HG03571 (cell line): ENCODE measurements at regions not wholly inside any gene's neighbourhood (a gene's known extent, or its start where the extent isn't known, plus 50 kb on each side); places are given as distances from the start of the nearest gene placed in this dataset.
"Not testable (repeated sequence)": the region's sequence is repeated elsewhere in the genome, so short reads cannot be mapped to it uniquely, and the experiment has no call there.

ENCODE experiments used
- ATAC-seq: cut with Tn5 transposase; IDR thresholded peaks from one replicate; pipeline ENCODE4 v1.9.1; 2021; ENCODE audit not compliant: unreplicated experiment

DNA sequence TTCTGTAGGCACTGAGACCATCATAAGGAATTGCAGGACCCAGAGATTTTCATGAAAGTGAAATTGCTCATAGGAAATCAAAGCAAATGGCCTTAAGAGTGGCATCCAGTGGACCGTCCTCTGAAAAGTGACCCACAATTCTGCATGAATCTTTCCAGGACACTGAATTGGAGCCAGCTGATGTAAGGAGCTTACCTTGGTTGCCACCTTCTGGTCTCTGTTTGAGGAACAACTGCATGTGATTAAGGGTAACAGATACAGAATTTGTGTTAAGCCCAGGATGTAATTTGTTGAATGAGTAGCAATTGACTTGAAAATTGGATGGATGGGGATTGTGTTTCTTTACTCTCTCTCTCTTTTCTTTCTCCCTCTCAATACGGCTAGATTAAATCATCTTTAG lies 49.9 kb upstream of the GAS1 start:
- ATAC-seq = no peak

- no peak for ATAC-seq
Observed at GRCh38 chr9:86997951-86998350, 50.6 kb upstream of the GAS1 start.

DNA sequence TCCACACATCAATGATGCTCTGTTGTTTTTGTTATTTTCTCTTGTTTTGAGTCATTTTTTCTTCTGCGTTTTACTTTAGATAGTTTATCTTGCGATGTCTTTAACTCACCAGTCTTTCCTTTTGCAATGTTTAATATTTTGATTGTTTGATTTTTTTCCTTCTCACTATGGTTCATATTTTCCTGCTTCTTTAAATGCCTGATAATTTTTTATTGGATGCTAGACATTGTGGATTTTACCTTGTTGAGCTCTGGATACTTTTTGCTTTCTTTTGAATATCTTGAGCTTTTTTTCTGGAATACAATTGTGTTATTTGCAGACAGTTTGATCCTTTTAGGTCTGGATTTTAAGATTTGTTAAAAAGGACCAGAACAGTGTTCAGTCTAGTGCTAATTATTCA lies 55.2 kb upstream of the GAS1 start:
- ATAC-seq = no peak

- ATAC-seq = no peak
Observed at GRCh38 chr9:87004016-87004415, 56.7 kb upstream of the GAS1 start.

- ATAC-seq = no peak
Observed at GRCh38 chr9:87006956-87007355, 59.6 kb upstream of the GAS1 start.

GRCh38 chr9:87007711-87008366 lies 60.5 kb upstream of the GAS1 start:
- no peak for ATAC-seq

DNA sequence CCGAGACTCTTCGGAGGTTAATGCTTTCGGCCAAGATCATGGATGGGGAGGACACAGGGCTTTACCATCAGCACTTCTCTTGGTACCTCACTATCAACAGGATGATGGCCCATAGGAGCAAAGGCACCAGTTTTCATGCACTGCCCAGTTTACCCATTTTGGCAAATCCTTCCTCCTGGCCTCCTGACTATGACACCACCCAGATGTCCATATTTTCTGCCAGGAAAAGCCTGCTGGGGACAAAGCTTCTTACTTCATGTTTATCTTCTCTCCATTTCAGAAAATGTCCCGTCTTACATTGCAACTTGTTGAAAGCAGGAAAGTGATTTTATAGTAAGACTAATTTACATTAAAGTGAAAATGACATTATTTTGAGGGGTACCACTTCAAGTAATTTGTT lies 61.4 kb upstream of the GAS1 start:
- ATAC-seq = no peak

- ATAC-seq = no peak
Observed at GRCh38 chr9:87010626-87011025, 63.3 kb upstream of the GAS1 start.

DNA sequence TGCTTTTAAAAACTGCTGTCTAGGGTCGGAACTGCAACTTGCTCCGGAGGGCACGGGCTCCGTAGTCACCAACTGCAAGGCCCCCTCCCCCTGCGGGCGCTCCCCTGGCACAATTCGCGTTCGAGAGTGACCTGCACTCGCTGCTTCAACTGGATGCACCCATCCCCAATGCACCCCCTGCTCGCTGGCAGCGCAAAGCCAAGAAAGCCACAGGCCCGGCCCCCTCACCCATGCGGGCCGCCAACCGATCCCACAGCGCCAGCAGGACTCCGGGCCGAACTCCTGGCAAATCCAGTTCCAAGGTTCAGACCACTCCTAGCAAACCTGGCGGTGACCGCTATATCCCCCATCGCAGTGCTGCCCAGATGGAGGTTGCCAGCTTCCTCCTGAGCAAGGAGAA lies 64.2 kb upstream of the GAS1 start:
- ATAC-seq = no peak

DNA sequence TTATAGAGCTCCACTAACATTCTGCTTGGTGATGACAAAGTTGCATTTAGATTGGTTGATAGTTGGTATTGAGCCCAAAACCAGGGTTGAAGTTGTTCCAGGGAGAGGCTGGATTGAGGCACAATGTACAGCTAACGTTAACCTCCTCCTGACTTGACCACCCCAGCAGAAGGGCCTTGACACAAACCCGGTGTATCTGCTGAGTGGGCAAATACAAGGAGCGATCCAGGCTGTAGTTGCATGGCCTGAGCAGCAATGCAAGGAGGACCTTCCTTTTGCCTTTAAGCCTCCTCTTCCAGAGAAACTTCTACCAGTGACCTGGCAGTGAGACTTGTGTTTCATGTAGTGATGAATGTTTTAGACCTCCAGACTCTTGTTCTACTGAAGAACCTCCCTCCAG lies 66.2 kb upstream of the GAS1 start:
- ATAC-seq = no peak

GRCh38 chr9:87014436-87014835 lies 67.1 kb upstream of the GAS1 start:
- ATAC-seq = no peak

- no peak for ATAC-seq
Observed at GRCh38 chr9:87016681-87017080, 69.4 kb upstream of the GAS1 start.

- no peak for ATAC-seq
Observed at GRCh38 chr9:87020169-87020950, 73.1 kb upstream of the GAS1 start.

GRCh38 chr9:87022178-87022577 lies 74.9 kb upstream of the GAS1 start:
- ATAC-seq = no peak

DNA sequence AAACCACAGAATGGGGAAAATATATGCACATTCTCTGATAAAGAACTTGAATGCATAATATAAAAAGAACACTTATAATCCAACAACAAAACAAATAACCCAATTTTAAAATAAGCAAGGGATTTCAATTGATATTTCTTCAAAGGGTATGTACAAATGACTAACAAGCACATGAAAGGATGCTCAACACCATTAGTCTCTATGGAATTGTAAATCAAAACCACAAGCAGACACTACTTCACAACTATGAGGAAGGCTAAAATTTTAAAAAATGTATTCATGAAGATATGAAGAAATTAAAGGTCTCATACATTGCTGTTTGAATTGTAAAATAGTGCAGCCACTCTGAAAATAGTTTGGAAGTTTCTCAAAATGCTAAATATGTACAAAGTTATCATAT lies 78.9 kb upstream of the GAS1 start:
- ATAC-seq = no peak

DNA sequence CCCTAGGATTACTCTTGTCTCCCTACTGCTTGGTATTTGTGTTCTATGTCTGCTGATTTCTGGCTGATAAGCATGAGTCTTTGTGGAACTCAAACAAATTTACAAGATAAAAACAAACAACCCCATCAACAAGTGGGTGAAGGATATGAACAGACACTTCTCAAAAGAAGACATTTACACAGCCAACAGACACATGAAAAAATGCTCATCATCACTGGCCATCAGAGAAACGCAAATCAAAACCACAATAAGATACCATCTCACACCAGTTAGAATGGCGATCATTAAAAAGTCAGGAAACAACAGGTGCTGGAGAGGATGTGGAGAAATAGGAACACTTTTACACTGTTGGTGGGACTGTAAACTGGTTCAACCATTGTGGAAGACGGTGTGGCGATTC lies 81.5 kb upstream of the GAS1 start:
- not testable (repeated sequence) for ATAC-seq

DNA sequence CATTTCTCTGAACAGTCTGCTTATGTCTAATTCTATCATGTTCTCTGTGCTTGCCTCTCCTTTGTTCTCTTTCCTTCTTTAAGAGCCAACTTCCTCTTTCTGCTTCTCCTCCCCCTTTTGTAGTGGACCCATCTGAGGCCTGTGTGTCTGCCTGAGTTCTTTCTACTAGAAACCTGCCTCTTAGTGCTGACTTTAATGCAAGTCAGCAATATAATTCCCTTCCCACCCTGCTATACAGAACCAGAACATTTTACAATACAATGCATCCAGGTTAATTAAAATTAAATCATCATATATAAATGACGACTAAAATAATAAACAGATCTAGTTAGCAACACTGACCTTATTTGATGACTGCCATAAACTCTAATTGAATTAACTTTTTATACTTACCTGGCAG lies 82.6 kb upstream of the GAS1 start:
- ATAC-seq = no peak

DNA sequence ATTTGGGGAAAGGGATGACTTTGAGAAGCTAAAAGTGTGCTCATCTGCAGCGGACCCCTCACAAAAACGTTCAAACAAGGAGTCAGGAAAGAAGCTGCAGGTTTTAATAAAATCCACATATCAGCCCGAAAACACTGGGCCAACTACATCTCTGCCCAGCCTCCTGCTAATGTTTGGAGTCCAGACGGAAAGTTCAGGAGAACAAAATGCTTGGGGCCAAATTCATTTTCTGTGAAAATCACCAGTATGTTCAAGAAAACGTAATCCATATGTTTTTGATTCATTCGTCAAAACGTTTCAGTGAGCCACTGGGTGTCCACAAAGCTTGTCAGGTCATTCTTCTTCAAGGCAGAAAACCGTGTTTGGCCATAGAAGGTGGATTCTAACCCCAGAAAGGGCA lies 87.5 kb upstream of the GAS1 start:
- ATAC-seq = no peak

GRCh38 chr9:87035879-87036278 lies 88.6 kb upstream of the GAS1 start:
- ATAC-seq = no peak

DNA sequence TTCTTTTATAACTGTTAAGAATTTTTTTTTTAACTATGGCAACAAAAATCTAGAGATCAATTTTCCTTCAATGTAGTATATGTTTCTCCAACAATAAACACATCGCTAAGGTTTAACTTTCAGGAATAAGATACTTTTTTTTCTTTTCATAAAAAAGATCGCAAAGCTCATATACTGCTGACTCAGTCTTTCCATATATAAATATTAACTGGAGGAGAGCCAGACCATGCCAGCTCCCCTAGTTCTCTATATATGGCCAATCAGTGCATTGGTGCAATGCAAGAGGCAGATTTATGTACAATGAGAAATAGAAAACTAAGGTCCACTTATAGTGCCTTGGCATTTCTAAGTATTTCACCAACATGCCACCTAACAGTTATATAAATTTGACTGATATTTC lies 89.2 kb upstream of the GAS1 start:
- ATAC-seq = no peak

GRCh38 chr9:87039809-87040392 lies 92.6 kb upstream of the GAS1 start:
- no peak for ATAC-seq

GRCh38 chr9:87040410-87041009 lies 93.2 kb upstream of the GAS1 start:
- ATAC-seq = no peak
